ENCODE measurements at regions not wholly inside any gene's neighbourhood (a gene's known extent, or its start where the extent isn't known, plus 50 kb on each side); places are given as distances from the start of the nearest gene placed in this dataset.
"Not testable (repeated sequence)": the region's sequence is repeated elsewhere in the genome, so short reads cannot be mapped to it uniquely, and the experiment has no call there.

DNA sequence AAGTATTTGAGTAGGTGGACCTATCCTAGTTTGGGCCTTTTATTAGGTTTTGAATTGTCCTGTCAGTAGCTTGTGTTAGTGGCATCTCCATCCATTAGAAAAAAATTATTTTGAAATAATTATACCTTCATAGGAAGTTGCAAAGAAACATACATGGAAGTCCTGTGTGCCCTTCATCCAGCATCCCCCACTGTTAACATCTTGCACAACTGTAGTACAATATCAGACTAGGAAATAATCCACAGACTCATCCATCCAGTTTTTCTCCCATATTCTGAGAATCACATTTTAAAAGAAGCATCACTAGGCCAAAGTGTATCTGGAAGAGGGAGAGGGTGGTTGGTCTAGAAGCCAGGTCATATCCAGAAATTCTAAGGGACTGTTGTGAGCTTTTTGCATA, 155.5 kb upstream of the ROPN1 start:
- no peak for DNase-seq (ENCODE audit: low read depth in 4 of 6, low spot score in 6 of 6)
- no peaks in the 10 kb centered on the region for H3K9me3 ChIP-seq (ENCODE audit: control insufficient read depth, insufficient read depth, low read length)
- no peak overlapping the region for H3K4me3 ChIP-seq (ENCODE audit: low read depth, low read length)
- H3K27me3 ChIP-seq (ENCODE audit: control insufficient read depth, insufficient read depth, low read length): no peaks in the 10 kb centered on the region
- no peaks in the 10 kb centered on the region for H3K36me3 ChIP-seq (ENCODE audit: control insufficient read depth, insufficient read depth, low read length)
- peaks cover 3% of the 10 kb centered on the region for H3K4me1 ChIP-seq (ENCODE audit: control insufficient read depth, insufficient read depth, low read length)
- H3K27ac ChIP-seq (ENCODE audit: low read depth, low read length): no peak overlapping the region

DNA sequence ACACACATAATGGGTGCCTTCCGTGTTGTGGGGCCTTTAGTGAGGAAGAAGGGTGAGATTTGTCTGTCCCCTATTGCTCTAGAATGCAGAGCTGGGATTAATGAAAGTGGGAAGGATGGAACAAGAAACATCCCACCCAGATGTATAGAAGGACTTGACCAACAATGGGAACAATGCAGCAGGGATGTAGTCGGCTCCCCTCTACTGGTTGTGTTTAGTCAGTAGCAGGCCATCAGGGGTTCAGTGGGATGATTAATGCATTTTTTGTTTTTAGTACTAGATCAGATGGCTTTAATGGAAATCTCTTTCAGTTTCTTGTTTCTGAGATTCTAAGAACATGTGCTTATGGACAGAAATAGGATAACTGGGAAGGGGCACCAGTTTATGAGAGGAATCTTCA, 156.0 kb upstream of the ROPN1 start:
- DNase-seq (ENCODE audit: low read depth in 4 of 6, low spot score in 6 of 6): no peak
- H3K36me3 ChIP-seq (ENCODE audit: control insufficient read depth, insufficient read depth, low read length): no peaks in the 10 kb centered on the region
- H3K27me3 ChIP-seq (ENCODE audit: control insufficient read depth, insufficient read depth, low read length): no peaks in the 10 kb centered on the region
- H3K4me1 ChIP-seq (ENCODE audit: control insufficient read depth, insufficient read depth, low read length): no peaks in the 10 kb centered on the region
- H3K4me3 ChIP-seq (ENCODE audit: low read depth, low read length): no peak overlapping the region
- H3K27ac ChIP-seq (ENCODE audit: low read depth, low read length): no peak overlapping the region
- H3K9me3 ChIP-seq (ENCODE audit: control insufficient read depth, insufficient read depth, low read length): no peaks in the 10 kb centered on the region
- 100% methylated on average over 1 of the region's 2 CpGs for WGBS (ENCODE audit: insufficient coverage)

- Histone ChIP-seq H3K27ac (ENCODE audit: low read depth, low read length) (no peak overlapping the region), H3K9me3 (ENCODE audit: control insufficient read depth, insufficient read depth, low read length) (no peaks in the 10 kb centered on the region), H3K4me3 (ENCODE audit: low read depth, low read length) (no peak overlapping the region), H3K4me1 (ENCODE audit: control insufficient read depth, insufficient read depth, low read length) (no peaks in the 10 kb centered on the region), H3K36me3 (ENCODE audit: control insufficient read depth, insufficient read depth, low read length) (no peaks in the 10 kb centered on the region), H3K27me3 (ENCODE audit: control insufficient read depth, insufficient read depth, low read length) (no peaks in the 10 kb centered on the region)
- WGBS (ENCODE audit: insufficient coverage): 100% methylated on average over 1 of the region's 1 CpG
- no peak for DNase-seq (ENCODE audit: low read depth in 4 of 6, low spot score in 6 of 6)
Observed at GRCh38 chr3:124149081-124149480, 157.2 kb upstream of the ROPN1 start.

GRCh38 chr3:124149771-124150170, 157.8 kb upstream of the ROPN1 start:
- peak in 3 of 6 donors; percentile 19 to 70 (median 60) for DNase-seq (ENCODE audit: low read depth in 4 of 6, low spot score in 6 of 6)
- Histone ChIP-seq H3K9me3 (ENCODE audit: control insufficient read depth, insufficient read depth, low read length) (no peaks in the 10 kb centered on the region), H3K27ac (ENCODE audit: low read depth, low read length) (no peak overlapping the region), H3K36me3 (ENCODE audit: control insufficient read depth, insufficient read depth, low read length) (no peaks in the 10 kb centered on the region), H3K27me3 (ENCODE audit: control insufficient read depth, insufficient read depth, low read length) (no peaks in the 10 kb centered on the region), H3K4me3 (ENCODE audit: low read depth, low read length) (no peak overlapping the region), H3K4me1 (ENCODE audit: control insufficient read depth, insufficient read depth, low read length) (no peaks in the 10 kb centered on the region)
- WGBS (ENCODE audit: insufficient coverage): 11% methylated on average over 3 of the region's 3 CpGs

DNA sequence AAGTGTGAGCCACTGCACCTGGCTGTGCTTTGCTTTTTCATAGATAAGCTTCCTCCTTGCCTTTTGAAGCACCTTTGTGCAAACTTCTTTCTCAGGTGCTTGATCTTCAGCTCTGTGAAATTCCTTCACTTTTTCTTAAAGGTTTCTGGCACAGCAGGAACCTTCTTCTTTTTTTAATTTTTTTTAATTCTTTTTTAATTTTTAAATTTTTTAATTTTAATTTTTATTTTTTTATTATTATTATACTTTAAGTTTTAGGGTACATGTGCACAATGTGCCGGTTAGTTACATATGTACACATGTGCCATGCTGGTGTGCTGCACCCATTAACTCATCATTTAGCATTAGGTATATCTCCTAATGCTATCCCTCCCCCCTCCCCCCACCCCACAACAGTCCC, 161.0 kb upstream of the ROPN1 start:
- H3K27me3 ChIP-seq (ENCODE audit: control insufficient read depth, insufficient read depth, low read length); H3K4me1 ChIP-seq (ENCODE audit: control insufficient read depth, insufficient read depth, low read length); DNase-seq (ENCODE audit: low read depth in 4 of 6, low spot score in 6 of 6); H3K4me3 ChIP-seq (ENCODE audit: low read depth, low read length); H3K36me3 ChIP-seq (ENCODE audit: control insufficient read depth, insufficient read depth, low read length); H3K9me3 ChIP-seq (ENCODE audit: control insufficient read depth, insufficient read depth, low read length); H3K27ac ChIP-seq (ENCODE audit: low read depth, low read length): not testable (repeated sequence)
- no CpG with 5 or more reads among the region's 1 CpG for WGBS (ENCODE audit: insufficient coverage)

- no peak overlapping the region for H3K27ac ChIP-seq (ENCODE audit: low read depth, low read length)
- no peaks in the 10 kb centered on the region for H3K9me3 ChIP-seq (ENCODE audit: control insufficient read depth, insufficient read depth, low read length)
- no peak for DNase-seq (ENCODE audit: low read depth in 4 of 6, low spot score in 6 of 6)
- peaks cover 11% of the 10 kb centered on the region for H3K4me1 ChIP-seq (ENCODE audit: control insufficient read depth, insufficient read depth, low read length)
- H3K36me3 ChIP-seq (ENCODE audit: control insufficient read depth, insufficient read depth, low read length): no peaks in the 10 kb centered on the region
- WGBS (ENCODE audit: insufficient coverage): no CpG with 5 or more reads among the region's 6 CpGs
- H3K27me3 ChIP-seq (ENCODE audit: control insufficient read depth, insufficient read depth, low read length): no peaks in the 10 kb centered on the region
- no peak overlapping the region for H3K4me3 ChIP-seq (ENCODE audit: low read depth, low read length)
Observed at GRCh38 chr3:124156866-124157712, 165.2 kb upstream of the ROPN1 start.

DNA sequence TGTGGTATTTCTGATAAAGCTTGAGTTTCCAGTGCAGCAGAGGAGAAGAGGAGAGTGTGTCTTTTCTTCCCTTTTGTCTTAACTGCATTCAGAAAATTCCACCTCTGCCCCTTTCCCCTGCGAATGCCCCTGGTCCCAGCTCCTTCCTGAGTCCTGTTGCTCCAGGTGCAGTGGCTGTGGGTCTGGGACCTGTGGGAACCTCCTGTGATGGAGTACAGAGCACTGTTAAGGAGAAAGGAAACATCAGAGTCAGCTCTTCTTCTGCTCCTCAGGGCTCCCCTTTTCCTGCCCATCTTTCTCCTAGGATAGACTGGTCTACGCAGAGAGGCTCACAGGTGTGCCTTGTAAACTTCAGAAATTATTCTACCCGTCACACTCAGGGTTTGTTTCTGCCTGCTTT, 165.8 kb upstream of the ROPN1 start:
- Histone ChIP-seq H3K4me1 (ENCODE audit: control insufficient read depth, insufficient read depth, low read length) (peaks cover 11% of the 10 kb centered on the region), H3K4me3 (ENCODE audit: low read depth, low read length) (no peak overlapping the region), H3K9me3 (ENCODE audit: control insufficient read depth, insufficient read depth, low read length) (no peaks in the 10 kb centered on the region), H3K36me3 (ENCODE audit: control insufficient read depth, insufficient read depth, low read length) (no peaks in the 10 kb centered on the region), H3K27me3 (ENCODE audit: control insufficient read depth, insufficient read depth, low read length) (no peaks in the 10 kb centered on the region), H3K27ac (ENCODE audit: low read depth, low read length) (no peak overlapping the region)
- no peak for DNase-seq (ENCODE audit: low read depth in 4 of 6, low spot score in 6 of 6)
- no CpG with 5 or more reads among the region's 3 CpGs for WGBS (ENCODE audit: insufficient coverage)

- H3K27ac ChIP-seq (ENCODE audit: low read depth, low read length): no peak overlapping the region
- peak in 2 of 6 donors; percentile 39 to 75 for DNase-seq (ENCODE audit: low read depth in 4 of 6, low spot score in 6 of 6)
- 19% methylated on average over 4 of the region's 5 CpGs for WGBS (ENCODE audit: insufficient coverage)
Observed at GRCh38 chr3:124158168-124158881, 166.4 kb upstream of the ROPN1 start.

DNA sequence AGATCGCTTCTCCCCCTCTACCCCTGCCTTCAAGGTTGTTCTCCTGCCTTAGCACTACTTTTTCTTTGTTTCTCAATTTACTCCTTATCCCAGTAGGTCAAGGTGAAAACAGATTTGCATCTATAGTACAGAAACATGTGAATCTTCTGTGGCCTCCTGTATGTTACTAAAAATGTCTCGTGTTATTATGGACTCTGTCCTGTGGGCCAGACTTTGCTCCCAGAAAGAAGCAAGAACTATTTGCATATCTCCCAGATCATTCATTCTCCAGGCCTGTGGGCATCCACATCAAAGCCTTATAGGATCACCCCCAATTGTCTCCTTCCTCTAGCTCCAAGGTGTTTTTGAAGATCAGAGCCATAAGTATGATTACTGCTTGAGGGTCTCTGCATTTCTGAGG, 169.5 kb upstream of the ROPN1 start:
- Histone ChIP-seq H3K4me3 (ENCODE audit: low read depth, low read length) (no peak overlapping the region), H3K27me3 (ENCODE audit: control insufficient read depth, insufficient read depth, low read length) (no peaks in the 10 kb centered on the region), H3K27ac (ENCODE audit: low read depth, low read length) (no peak overlapping the region), H3K4me1 (ENCODE audit: control insufficient read depth, insufficient read depth, low read length) (peaks cover 11% of the 10 kb centered on the region), H3K36me3 (ENCODE audit: control insufficient read depth, insufficient read depth, low read length) (no peaks in the 10 kb centered on the region), H3K9me3 (ENCODE audit: control insufficient read depth, insufficient read depth, low read length) (no peaks in the 10 kb centered on the region)
- no peak for DNase-seq (ENCODE audit: low read depth in 4 of 6, low spot score in 6 of 6)
- no CpG with 5 or more reads among the region's 2 CpGs for WGBS (ENCODE audit: insufficient coverage)

More at GRCh38 chr3:124158168-124158881, 166.4 kb upstream of the ROPN1 start:
- H3K36me3 ChIP-seq (ENCODE audit: control insufficient read depth, insufficient read depth, low read length): no peaks in the 10 kb centered on the region
- no peaks in the 10 kb centered on the region for H3K27me3 ChIP-seq (ENCODE audit: control insufficient read depth, insufficient read depth, low read length)
- peaks cover 11% of the 10 kb centered on the region for H3K4me1 ChIP-seq (ENCODE audit: control insufficient read depth, insufficient read depth, low read length)
- H3K9me3 ChIP-seq (ENCODE audit: control insufficient read depth, insufficient read depth, low read length): no peaks in the 10 kb centered on the region
- no peak overlapping the region for H3K4me3 ChIP-seq (ENCODE audit: low read depth, low read length)

GRCh38 chr3:124163689-124164088, 171.8 kb upstream of the ROPN1 start:
- Histone ChIP-seq H3K36me3 (ENCODE audit: control insufficient read depth, insufficient read depth, low read length) (no peaks in the 10 kb centered on the region), H3K27me3 (ENCODE audit: control insufficient read depth, insufficient read depth, low read length) (no peaks in the 10 kb centered on the region), H3K9me3 (ENCODE audit: control insufficient read depth, insufficient read depth, low read length) (no peaks in the 10 kb centered on the region), H3K4me3 (ENCODE audit: low read depth, low read length) (no peak overlapping the region), H3K4me1 (ENCODE audit: control insufficient read depth, insufficient read depth, low read length) (no peaks in the 10 kb centered on the region), H3K27ac (ENCODE audit: low read depth, low read length) (no peak overlapping the region)
- no peak for DNase-seq (ENCODE audit: low read depth in 4 of 6, low spot score in 6 of 6)
